MCF 10A (cell line): ENCODE measurements at regions not wholly inside any gene's neighbourhood (a gene's known extent, or its start where the extent isn't known, plus 50 kb on each side); places are given as distances from the start of the nearest gene placed in this dataset.

Source experiments
- BruUV-seq: library from RNA; stranded (reverse); fragments of 400-500 nt; replicated peaks from 2 replicates; lab custom pipeline; 2021; lab: Mats Ljungman, UMichigan
- CTCF ChIA-PET: fragments of 300-600 bp; sonication (Branson Sonifier 250); formaldehyde crosslinking; extraction: SDS; loops from one replicate; lab custom pipeline; 2021; ENCODE audit warnings: antibody characterized with exemption, inconsistent platforms; lab: Yijun Ruan, JAX
- POLR2A ChIA-PET: fragments of 300-600, 350-650 bp; sonication (Branson Sonifier 250); formaldehyde crosslinking; extraction: SDS; loops from one replicate; lab custom pipeline; 2020; ENCODE audit warnings: antibody characterized with exemption, inconsistent platforms; lab: Yijun Ruan, JAX
- DNase-seq: peaks from one replicate; pipeline ENCODE4 v3.0.0-alpha.2; 2018; ENCODE audit not compliant: unreplicated experiment
- H3K27ac Mint-ChIP-seq: one replicate; pipeline ENCODE4 v1.8.0; 2022; ENCODE audit warnings: mild to moderate bottlenecking, low read depth, mixed read lengths; ENCODE audit not compliant: unreplicated experiment
- H3K27me3 Mint-ChIP-seq: one replicate; pipeline ENCODE4 v1.8.0; 2022; ENCODE audit warnings: mixed read lengths; ENCODE audit not compliant: insufficient read depth, unreplicated experiment
- H3K36me3 Mint-ChIP-seq: one replicate; pipeline ENCODE4 v1.8.0; 2022; ENCODE audit warnings: mild to moderate bottlenecking, moderate library complexity, mixed read lengths; ENCODE audit not compliant: insufficient read depth, unreplicated experiment
- H3K4me1 Mint-ChIP-seq: one replicate; pipeline ENCODE4 v1.8.0; 2022; ENCODE audit warnings: mixed read lengths; ENCODE audit not compliant: insufficient read depth, unreplicated experiment
- H3K4me3 Mint-ChIP-seq: one replicate; pipeline ENCODE4 v1.8.0; 2022; ENCODE audit warnings: mild to moderate bottlenecking, moderate library complexity, mixed read lengths; ENCODE audit not compliant: unreplicated experiment
- H3K9me3 Mint-ChIP-seq: one replicate; pipeline ENCODE4 v1.8.0; 2022; ENCODE audit warnings: mixed read lengths; ENCODE audit not compliant: unreplicated experiment
- intact Hi-C: fragments of 100-400 bp; cut with micrococcal nuclease; formaldehyde crosslinking; loops from 2 replicates; pipeline ENCODE4 v1.14.1; 2022
- TF ChIP-seq, protein P1 (sequence below): fragments of 200-600 bp; IDR thresholded peaks from one replicate; pipeline ENCODE4 v1.8.0; 2022; ENCODE audit warnings: antibody characterized with exemption, mild to moderate bottlenecking; ENCODE audit not compliant: unreplicated experiment

DNA sequence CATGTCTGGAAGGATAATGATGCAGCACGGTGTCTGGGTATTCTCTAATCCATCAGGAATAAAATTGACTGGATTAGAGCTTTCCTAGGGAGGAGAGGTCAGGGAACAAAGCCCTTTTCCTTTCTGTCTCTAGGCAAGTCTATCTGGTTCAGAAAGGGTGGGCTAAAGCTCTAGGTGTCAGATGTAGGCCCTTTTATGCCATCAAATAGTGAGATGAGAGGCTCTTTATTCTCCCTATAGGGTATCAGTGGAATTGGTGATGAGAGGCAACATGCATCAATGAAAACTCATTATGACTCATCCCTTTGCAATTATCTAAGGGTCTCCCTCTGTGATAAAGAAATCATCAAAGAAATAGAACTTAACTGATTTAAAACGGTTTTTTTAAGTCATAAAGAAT lies 328.0 kb upstream of the CRIM1 start:
- H3K4me3 Mint-ChIP-seq: no peak overlapping the region
- H3K27me3 Mint-ChIP-seq: peaks cover 21% of the 10 kb centered on the region
- DNase-seq: no peak
- no peaks in the 10 kb centered on the region for H3K9me3 Mint-ChIP-seq
- BruUV-seq: no TSS peak
- intact Hi-C loops: no loop called here
- ChIA-PET POLR2A (no interaction called here), CTCF (interaction anchor here (0.7 kb wide), 1 partner anchor 24 kb away, joined by 3 read pairs; no protein-coding TSS in a partner anchor)
- no peaks in the 10 kb centered on the region for H3K4me1 Mint-ChIP-seq
- H3K27ac Mint-ChIP-seq: no peak overlapping the region
- H3K36me3 Mint-ChIP-seq: no peaks in the 10 kb centered on the region
- TF ChIP-seq, protein P1, sequence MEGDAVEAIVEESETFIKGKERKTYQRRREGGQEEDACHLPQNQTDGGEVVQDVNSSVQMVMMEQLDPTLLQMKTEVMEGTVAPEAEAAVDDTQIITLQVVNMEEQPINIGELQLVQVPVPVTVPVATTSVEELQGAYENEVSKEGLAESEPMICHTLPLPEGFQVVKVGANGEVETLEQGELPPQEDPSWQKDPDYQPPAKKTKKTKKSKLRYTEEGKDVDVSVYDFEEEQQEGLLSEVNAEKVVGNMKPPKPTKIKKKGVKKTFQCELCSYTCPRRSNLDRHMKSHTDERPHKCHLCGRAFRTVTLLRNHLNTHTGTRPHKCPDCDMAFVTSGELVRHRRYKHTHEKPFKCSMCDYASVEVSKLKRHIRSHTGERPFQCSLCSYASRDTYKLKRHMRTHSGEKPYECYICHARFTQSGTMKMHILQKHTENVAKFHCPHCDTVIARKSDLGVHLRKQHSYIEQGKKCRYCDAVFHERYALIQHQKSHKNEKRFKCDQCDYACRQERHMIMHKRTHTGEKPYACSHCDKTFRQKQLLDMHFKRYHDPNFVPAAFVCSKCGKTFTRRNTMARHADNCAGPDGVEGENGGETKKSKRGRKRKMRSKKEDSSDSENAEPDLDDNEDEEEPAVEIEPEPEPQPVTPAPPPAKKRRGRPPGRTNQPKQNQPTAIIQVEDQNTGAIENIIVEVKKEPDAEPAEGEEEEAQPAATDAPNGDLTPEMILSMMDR: no peak

DNA sequence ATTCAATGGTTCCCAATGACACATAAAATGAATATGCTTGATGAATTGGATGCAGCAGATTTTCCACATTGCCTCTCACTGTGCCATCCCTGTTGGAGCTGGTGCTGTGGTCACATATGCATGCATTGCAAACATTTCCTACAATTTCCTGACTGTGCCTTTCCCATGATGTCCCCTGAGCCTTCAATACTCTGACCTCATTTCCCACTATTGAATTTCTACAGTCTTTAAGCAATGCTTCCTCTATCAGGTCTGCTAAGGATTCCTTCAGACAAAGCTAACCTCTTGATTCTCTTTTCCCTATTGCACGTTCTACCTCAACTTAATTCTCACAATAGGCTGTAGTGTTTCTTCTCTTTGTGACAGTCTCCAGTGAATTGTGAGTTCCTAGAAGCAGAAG lies 342.5 kb upstream of the CRIM1 start:
- Mint-ChIP-seq H3K27me3 (peaks cover 23% of the 10 kb centered on the region), H3K4me1 (no peaks in the 10 kb centered on the region), H3K4me3 (no peak overlapping the region), H3K27ac (no peak overlapping the region), H3K9me3 (no peaks in the 10 kb centered on the region), H3K36me3 (no peaks in the 10 kb centered on the region)
- CTCF ChIA-PET: interaction anchor here (1.1 kb wide), 1 partner anchor 12 kb away, joined by 3 read pairs; no protein-coding TSS in a partner anchor
- intact Hi-C loops: no loop called here
- BruUV-seq: no TSS peak
- DNase-seq: no peak
- POLR2A ChIA-PET: no interaction called here
- TF ChIP-seq, protein P1: no peak

DNA sequence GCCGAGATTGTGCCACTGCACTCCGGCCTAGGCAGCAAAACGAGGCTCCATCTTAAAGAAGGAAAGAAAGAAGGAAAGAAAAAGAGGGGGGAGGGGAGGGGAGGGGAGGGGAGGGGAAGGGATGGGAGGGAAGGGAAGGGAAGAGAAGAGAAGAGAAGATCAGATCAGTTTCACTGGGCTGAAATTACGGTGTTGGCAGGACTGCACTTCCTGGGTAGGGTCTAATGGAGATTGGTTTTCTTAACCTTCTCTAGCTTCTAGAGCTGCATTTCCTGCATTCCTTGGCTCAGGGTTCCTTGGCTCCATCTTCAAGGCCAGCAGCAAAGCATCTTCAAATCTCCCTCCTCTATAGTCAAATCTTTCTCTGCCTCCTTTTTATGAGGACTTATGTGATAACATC lies 349.1 kb upstream of the CRIM1 start:
- POLR2A ChIA-PET: no interaction called here
- no peaks in the 10 kb centered on the region for H3K36me3 Mint-ChIP-seq
- TF ChIP-seq, protein P1: no peak
- DNase-seq: no peak
- H3K27me3 Mint-ChIP-seq: peaks cover 38% of the 10 kb centered on the region
- intact Hi-C loops: no loop called here
- no peaks in the 10 kb centered on the region for H3K4me1 Mint-ChIP-seq
- CTCF ChIA-PET: no interaction called here
- H3K4me3 Mint-ChIP-seq: no peak overlapping the region
- H3K9me3 Mint-ChIP-seq: no peaks in the 10 kb centered on the region
- no peak overlapping the region for H3K27ac Mint-ChIP-seq
- BruUV-seq: no TSS peak

DNA sequence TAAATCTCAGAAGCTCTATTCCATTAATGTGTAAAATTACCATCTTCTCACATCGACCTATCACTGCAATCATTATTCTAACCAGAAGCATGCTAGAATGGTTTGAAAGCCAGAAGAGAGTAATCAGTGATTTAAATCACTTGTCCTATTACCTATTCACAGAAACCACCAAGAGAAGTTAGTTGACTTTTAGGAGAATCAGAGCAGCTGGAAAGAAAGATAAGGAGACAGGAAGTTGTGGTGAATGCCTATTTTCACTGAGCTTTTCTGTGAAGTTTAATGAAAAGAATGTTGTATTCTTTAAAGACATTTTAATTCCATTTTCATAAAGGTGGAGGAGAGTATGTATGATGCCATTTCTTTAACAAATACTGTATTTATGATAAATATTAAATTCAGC lies 352.6 kb upstream of the CRIM1 start:
- intact Hi-C loops: no loop called here
- TF ChIP-seq, protein P1: no peak
- BruUV-seq: no TSS peak

More for the DNA sequence above, 352.6 kb upstream of the CRIM1 start:
- DNase-seq: no peak
- Mint-ChIP-seq H3K36me3 (no peaks in the 10 kb centered on the region), H3K4me3 (no peak overlapping the region), H3K27ac (no peak overlapping the region), H3K4me1 (no peaks in the 10 kb centered on the region), H3K9me3 (no peaks in the 10 kb centered on the region), H3K27me3 (peaks cover 73% of the 10 kb centered on the region)
- POLR2A ChIA-PET: no interaction called here
- CTCF ChIA-PET: interaction anchor here (0.7 kb wide), 1 partner anchor 26 kb away, joined by 3 read pairs; no protein-coding TSS in a partner anchor
